Heart right ventricle (tissue), 16 donors: ENCODE measurements at regions not wholly inside any gene's neighbourhood (a gene's known extent, or its start where the extent isn't known, plus 50 kb on each side); places are given as distances from the start of the nearest gene placed in this dataset.
A peak's percentile ranks its signal among the peaks of the same experiment; 100 is the strongest.

Experiments used
- ATAC-seq, 8 donors: fragments of 200-7000 bp; cut with Tn5 transposase; one replicate each; pipeline ENCODE4 v1.9.1; 2020; ENCODE audit warnings: mild to moderate bottlenecking in 8 of 8, moderate library complexity in 8 of 8, moderate number of reproducible peaks in 1 of 8
- DNase-seq, 2 donors: peaks; one replicate each; pipeline ENCODE4 v3.0.0-alpha.2; 2020
- H3K27ac ChIP-seq, 10 donors: fragments of 200-600 bp; sonication (generic) in 2 of 10; one replicate each; pipeline versions ENCODE4 v1.5.0 to v1.8.0; 2020 to 2022; ENCODE audit warnings: mild to moderate bottlenecking in 3 of 10
- H3K27me3 ChIP-seq, 7 donors: fragments of 200-600 bp; one replicate each; pipeline ENCODE4 v1.8.0; 2021 to 2022; ENCODE audit warnings: mild to moderate bottlenecking in 2 of 7
- H3K36me3 ChIP-seq, 9 donors: fragments of 200-600 bp; sonication (generic) in 1 of 9; one replicate each; pipeline versions ENCODE4 v1.5.0 to v1.8.0; 2020 to 2022; ENCODE audit warnings: mild to moderate bottlenecking in 2 of 9
- H3K4me1 ChIP-seq, 9 donors: fragments of 200-600 bp; sonication (generic) in 1 of 9; one replicate each; pipeline versions ENCODE4 v1.5.0 to v1.8.0; 2020 to 2022; ENCODE audit warnings: mild to moderate bottlenecking in 4 of 9
- H3K4me3 ChIP-seq, 10 donors: fragments of 200-600 bp; sonication (generic) in 2 of 10; one replicate each; pipeline versions ENCODE4 v1.5.0 to v1.8.0; 2020 to 2022; ENCODE audit warnings: mild to moderate bottlenecking in 7 of 10, moderate library complexity in 2 of 10
- H3K9me3 ChIP-seq, 11 donors: fragments of 200-600 bp in 10 of 11; sonication (generic) in 2 of 11; one replicate each; pipeline versions ENCODE4 v1.5.0 to v1.8.0; 2013 to 2022; ENCODE audit warnings: mild to moderate bottlenecking in 2 of 11, control low read depth in 1 of 11, moderate library complexity in 1 of 11
- CTCF ChIP-seq, 9 donors: fragments of 200-600 bp; sonication (generic) in 2 of 9; IDR thresholded peaks; one replicate each; pipeline versions ENCODE4 v1.5.0 to v1.8.0; 2021 to 2022; ENCODE audit warnings: antibody characterized with exemption in 9 of 9, mild to moderate bottlenecking in 5 of 9, moderate library complexity in 1 of 9
- WGBS, 2 donors: extraction: QIAGEN DNeasy Blood & Tissue Kit; methylation state at CpG; one replicate each; pipeline ENCODE4 v1.1.7; 2013; ENCODE audit warnings: inconsistent platforms in 1 of 2; 5-methylcytosine and 5-hydroxymethylcytosine counted together
- intact Hi-C, 10 donors: fragments of 100-400 bp; cut with DNase I; formaldehyde crosslinking; loops; one replicate each; pipeline versions ENCODE4 v1.11.1 to v1.14.2; 2022
- donor health status: Arrhythmogenic right ventricular cardiomyopathy.
- donor health status: ischemic (EF 13 %, LVEDD 7.1; RV severe dilation, severe dysfunction).
- donor health status: healthy with polysubstance abuse.
- donor health status: DM: no; HTN: yes; CAD: no.
- donor health status: DM: no; HTN: no; CAD: no.
- donor health status: ischemic (EF 25% LVEDD 6.9; RV normal size, moderate dysfunction).
- donor health status: ischemic (EF 25% LVEDD 5.7; RV mildly dilated, moderate dysfunction).
- donor health status: healthy.
- donor health status: DM: yes; HTN: yes; CAD: no.
- donor health status: Ischemic cardiomyopathy.
- donor health status: ischemic (EF 35%, LVEDD 5.7; RV mildly dilated, moderate dysfunction).
- donor health status: nonischemic (EF 11% LVEDD 7.7; RV severe dilation, severe dysfunction).
- donor health status: DM: yes; HTN: yes; CAD: no.
- donor health status: PGD.
- donor health status: ischemic (EF 29% LVEDD 5.4; RV normal size, mild dysfunction).
- donor health status: nonischemic (EF 23%, LVEDD 6.1; RV moderate dilation, normal function).

- Histone ChIP-seq H3K4me1 (peaks cover 0 to 9% (median 0%) of the 10 kb centered on the region in 9 donors), H3K36me3 (no peaks in the 10 kb centered on the region), H3K27ac (no peak overlapping the region), H3K9me3 (no peaks in the 10 kb centered on the region), H3K4me3 (no peak overlapping the region), H3K27me3 (peaks cover 0 to 2% (median 0%) of the 10 kb centered on the region in 7 donors)
- DNase-seq = no peak
- intact Hi-C loops = no loop called here
- TF ChIP-seq CTCF (IDR thresholded peaks at IDR 0.05) = no peak
- ATAC-seq = no peak
- WGBS, 2 donors = 94 to 96% methylated on average over 3 of the region's 3 CpGs
Measured at GRCh38 chr1:218783131-218783530, 390.5 kb upstream of the LYPLAL1 start.

DNA sequence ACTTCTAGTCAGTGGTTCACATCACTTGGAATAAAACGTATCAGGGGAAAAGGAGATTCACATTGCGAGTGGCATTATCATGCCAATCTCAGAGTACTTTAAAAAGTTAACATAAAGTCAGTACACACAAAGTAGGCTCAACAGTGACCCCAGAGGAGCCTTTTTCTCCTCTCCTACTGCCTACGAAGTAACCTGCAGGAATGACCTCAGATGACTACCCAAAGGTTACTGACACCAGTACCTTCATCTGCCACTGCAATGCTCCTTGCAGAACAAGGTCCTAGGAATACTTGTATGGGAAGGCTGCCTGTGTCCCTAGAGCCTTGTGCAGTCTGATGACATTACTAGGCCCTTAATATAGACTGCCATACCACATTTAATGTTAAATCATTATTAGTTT, 389.8 kb upstream of the LYPLAL1 start:
- Histone ChIP-seq H3K36me3 (no peaks in the 10 kb centered on the region), H3K4me3 (no peak overlapping the region), H3K4me1 (peaks cover 0 to 9% (median 0%) of the 10 kb centered on the region in 9 donors), H3K9me3 (no peaks in the 10 kb centered on the region), H3K27ac (no peak overlapping the region), H3K27me3 (peaks cover 0 to 2% (median 0%) of the 10 kb centered on the region in 7 donors)
- 63 to 64% methylated on average over 3 of the region's 3 CpGs for WGBS, 2 donors
- DNase-seq = no peak
- intact Hi-C loops = no loop called here
- no peak for TF ChIP-seq CTCF (IDR thresholded peaks at IDR 0.05)
- ATAC-seq = no peak

DNA sequence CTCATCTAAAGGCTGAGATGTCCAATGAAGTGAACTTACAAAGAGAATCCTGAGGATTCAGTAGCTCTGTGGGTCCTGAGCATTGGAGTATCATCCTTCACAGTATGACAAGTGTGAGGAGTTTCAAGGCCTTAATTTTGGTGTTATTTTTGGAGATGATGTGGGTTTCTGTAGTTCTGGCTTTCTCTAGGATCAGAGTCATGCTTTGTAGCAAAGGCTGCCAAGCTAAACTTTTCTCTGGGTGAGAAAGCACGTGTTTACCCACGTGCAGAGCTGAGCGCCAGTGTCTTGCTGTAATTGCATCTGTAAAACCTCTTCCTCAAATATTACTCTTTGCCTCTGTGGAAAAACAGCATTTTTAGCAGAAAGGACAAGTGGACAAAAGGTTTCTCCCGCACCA, 387.8 kb upstream of the LYPLAL1 start:
- peaks cover 0 to 9% (median 0%) of the 10 kb centered on the region in 9 donors for H3K4me1 ChIP-seq
- H3K9me3 ChIP-seq = peaks cover 0 to 10% (median 0%) of the 10 kb centered on the region in 11 donors
- DNase-seq (peak; percentile 10 to 42), ATAC-seq (peak in 7 of 8 donors; percentile 55 to 84 (median 67))
- 48 to 52% methylated on average over 4 of the region's 4 CpGs for WGBS, 2 donors
- H3K4me3 ChIP-seq = no peak overlapping the region
- intact Hi-C loops = no loop called here
- H3K27me3 ChIP-seq = no peaks in the 10 kb centered on the region
- no peaks in the 10 kb centered on the region for H3K36me3 ChIP-seq
- peak overlapping the region in 1 of 10 donors; percentile 10 for H3K27ac ChIP-seq
- TF ChIP-seq CTCF (IDR thresholded peaks at IDR 0.05) = no peak

DNA sequence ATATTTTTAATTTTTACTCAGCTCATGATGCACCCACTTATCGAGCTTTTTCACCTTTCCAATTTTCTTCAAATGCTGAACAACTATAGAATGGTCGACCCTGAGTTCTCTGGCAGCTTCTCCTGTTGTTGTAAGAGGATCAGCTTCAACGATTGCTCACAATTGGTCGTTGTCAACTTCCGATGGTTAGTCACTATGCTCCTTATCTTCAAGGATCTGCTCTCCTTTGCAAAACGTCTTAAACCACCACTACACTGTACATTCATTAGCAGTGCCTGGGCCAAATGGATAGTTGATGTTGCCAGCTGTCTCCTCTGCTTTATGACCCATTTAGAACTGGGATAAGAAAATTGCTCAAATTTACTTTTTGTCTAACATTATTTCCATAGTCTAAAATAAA, 385.9 kb upstream of the LYPLAL1 start:
- TF ChIP-seq CTCF (IDR thresholded peaks at IDR 0.05) = no peak
- peaks cover 0 to 9% (median 0%) of the 10 kb centered on the region in 9 donors for H3K4me1 ChIP-seq
- ATAC-seq (no peak), DNase-seq (no peak)
- WGBS, 2 donors = 79 to 84% methylated on average over 6 of the region's 6 CpGs
- no peaks in the 10 kb centered on the region for H3K36me3 ChIP-seq
- intact Hi-C loops = no loop called here
- H3K9me3 ChIP-seq = peaks cover 0 to 11% (median 0%) of the 10 kb centered on the region in 11 donors
- H3K27ac ChIP-seq = no peak overlapping the region
- H3K27me3 ChIP-seq = no peaks in the 10 kb centered on the region
- H3K4me3 ChIP-seq = no peak overlapping the region
